CD4-positive, alpha-beta T cell treated with Interleukin-17A for 1 hour (primary cell): ENCODE measurements at regions not wholly inside any gene's neighbourhood (a gene's known extent, or its start where the extent isn't known, plus 50 kb on each side); places are given as distances from the start of the nearest gene placed in this dataset.
"Not testable (repeated sequence)": the region's sequence is repeated elsewhere in the genome, so short reads cannot be mapped to it uniquely, and the experiment has no call there.

Experiments used
- DNase-seq: peaks from one replicate; pipeline ENCODE4 v3.0.0-alpha.2; 2020

- DNase-seq: no peak
These were observed 53.2 kb upstream of the SH3BP4 start for GRCh38 chr2:234898534-234899053.

- DNase-seq: not testable (repeated sequence)
These were observed 63.4 kb upstream of the SH3BP4 start for GRCh38 chr2:234888442-234888841.

GRCh38 chr2:234887195-234887594 lies 64.6 kb upstream of the SH3BP4 start:
- DNase-seq: no peak

GRCh38 chr2:234885886-234886285 lies 65.9 kb upstream of the SH3BP4 start:
- DNase-seq: no peak

- no peak for DNase-seq
These were observed 66.7 kb upstream of the SH3BP4 start for GRCh38 chr2:234885118-234885517.

- no peak for DNase-seq
These were observed 67.2 kb upstream of the SH3BP4 start for GRCh38 chr2:234884591-234884990.

GRCh38 chr2:234881413-234882241 lies 70.2 kb upstream of the SH3BP4 start:
- peak; percentile 34 for DNase-seq

- no peak for DNase-seq
These were observed 71.1 kb upstream of the SH3BP4 start for GRCh38 chr2:234880551-234881211.

- DNase-seq: no peak
These were observed 72.0 kb upstream of the SH3BP4 start for GRCh38 chr2:234879671-234880455.

GRCh38 chr2:234876621-234877020 lies 75.2 kb upstream of the SH3BP4 start:
- not testable (repeated sequence) for DNase-seq

- no peak for DNase-seq
These were observed 77.3 kb upstream of the SH3BP4 start for GRCh38 chr2:234874347-234875046.

- DNase-seq: no peak
These were observed 78.0 kb upstream of the SH3BP4 start for GRCh38 chr2:234873828-234874173.

- no peak for DNase-seq
These were observed 78.6 kb upstream of the SH3BP4 start for GRCh38 chr2:234873103-234873827.

GRCh38 chr2:234869969-234870368 lies 81.8 kb upstream of the SH3BP4 start:
- no peak for DNase-seq

- no peak for DNase-seq
These were observed 82.7 kb upstream of the SH3BP4 start for GRCh38 chr2:234869164-234869563.

- no peak for DNase-seq
These were observed 83.9 kb upstream of the SH3BP4 start for GRCh38 chr2:234867882-234868285.

- no peak for DNase-seq
These were observed 86.2 kb upstream of the SH3BP4 start for GRCh38 chr2:234865586-234865985.

GRCh38 chr2:234865040-234865439 lies 86.8 kb upstream of the SH3BP4 start:
- DNase-seq: no peak

GRCh38 chr2:234864506-234864905 lies 87.3 kb upstream of the SH3BP4 start:
- no peak for DNase-seq

GRCh38 chr2:234863043-234863934 lies 88.5 kb upstream of the SH3BP4 start:
- DNase-seq: no peak
